Daoy (cell line): ENCODE measurements at regions not wholly inside any gene's neighbourhood (a gene's known extent, or its start where the extent isn't known, plus 50 kb on each side); places are given as distances from the start of the nearest gene placed in this dataset.
"Not testable (repeated sequence)": the region's sequence is repeated elsewhere in the genome, so short reads cannot be mapped to it uniquely, and the experiment has no call there.

Experiments used
- DNase-seq: peaks from one replicate; pipeline ENCODE4 v3.0.0-alpha.2; 2015; ENCODE audit warnings: low read depth

DNA sequence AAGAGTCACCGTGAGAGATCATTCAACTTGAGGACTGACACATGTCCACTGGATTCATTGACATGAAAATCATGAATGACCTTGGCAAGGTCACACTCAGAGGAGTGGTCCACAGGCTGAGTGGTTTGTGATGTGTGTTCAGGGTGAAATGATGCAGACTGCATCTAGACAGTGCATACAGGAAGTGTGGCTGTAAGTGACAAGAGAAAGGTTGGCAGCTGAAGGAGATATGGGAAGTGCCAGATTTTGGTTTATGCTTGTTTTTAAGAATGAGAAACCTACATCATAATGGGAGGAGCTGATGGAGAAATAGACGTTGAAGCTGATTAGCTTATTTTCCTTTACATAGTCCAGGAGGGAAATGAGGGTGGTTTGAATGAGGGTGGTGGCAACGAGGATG is 64.8 kb upstream of the VIPR2 start:
- no peak for DNase-seq

DNA sequence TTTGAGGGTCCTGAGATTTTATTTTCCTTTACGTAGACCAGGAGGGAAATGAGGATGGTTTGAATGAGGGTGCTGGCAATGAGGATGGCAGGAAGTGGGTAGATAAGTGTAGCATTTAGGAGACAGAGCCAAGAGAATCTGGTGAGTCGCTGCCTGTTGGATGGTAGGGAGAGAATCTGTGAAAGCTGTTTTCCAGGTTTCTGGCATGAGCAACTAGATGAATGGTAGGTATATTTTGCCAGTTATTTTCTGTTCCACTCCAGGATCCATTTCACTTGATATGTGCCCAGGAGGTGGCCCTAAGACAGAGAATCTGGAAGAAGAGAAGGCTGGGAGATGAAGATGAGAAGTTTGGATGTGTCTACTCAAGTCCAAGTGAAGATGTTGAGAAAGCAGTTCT is 63.3 kb upstream of the VIPR2 start:
- DNase-seq, result no peak

DNA sequence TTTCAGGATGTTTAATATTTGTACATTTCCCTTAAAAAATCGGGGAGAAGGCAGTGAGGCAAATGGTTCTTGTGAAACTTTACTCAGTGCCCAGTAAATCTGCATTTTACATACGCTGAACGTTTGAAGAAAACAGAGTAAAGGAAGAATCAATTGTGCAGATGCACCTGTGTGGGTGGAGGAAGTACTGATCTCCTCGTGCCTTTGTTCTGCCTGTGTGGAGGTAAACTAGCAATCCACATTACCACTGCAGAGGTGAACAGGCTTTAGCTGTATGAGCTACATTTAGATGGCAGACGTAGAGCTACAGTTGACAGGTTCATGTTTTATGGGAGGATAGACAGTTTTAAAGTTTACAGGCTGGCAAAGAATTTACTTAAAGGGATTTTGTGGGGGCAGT is 62.7 kb upstream of the VIPR2 start:
- no peak for DNase-seq

DNA sequence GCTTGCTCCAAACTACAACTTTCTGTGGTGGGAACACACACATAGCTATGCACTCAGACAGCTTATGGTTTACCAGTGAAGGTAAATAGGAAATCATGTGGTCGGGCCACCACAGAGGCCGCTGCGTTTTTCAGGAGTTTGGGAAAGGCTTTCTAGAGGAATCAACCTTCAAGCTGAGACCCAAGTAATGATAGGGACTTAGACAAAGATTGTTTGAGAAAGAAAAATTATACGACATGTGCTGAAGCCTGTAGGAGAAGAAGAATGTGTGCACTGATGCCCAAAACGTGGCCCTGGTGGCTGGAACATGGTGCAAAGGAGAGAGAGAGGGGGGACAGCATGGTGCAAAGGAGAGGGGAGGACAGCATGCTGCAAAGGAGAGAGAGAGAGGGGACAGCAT is 61.2 kb upstream of the VIPR2 start:
- DNase-seq, result no peak

DNA sequence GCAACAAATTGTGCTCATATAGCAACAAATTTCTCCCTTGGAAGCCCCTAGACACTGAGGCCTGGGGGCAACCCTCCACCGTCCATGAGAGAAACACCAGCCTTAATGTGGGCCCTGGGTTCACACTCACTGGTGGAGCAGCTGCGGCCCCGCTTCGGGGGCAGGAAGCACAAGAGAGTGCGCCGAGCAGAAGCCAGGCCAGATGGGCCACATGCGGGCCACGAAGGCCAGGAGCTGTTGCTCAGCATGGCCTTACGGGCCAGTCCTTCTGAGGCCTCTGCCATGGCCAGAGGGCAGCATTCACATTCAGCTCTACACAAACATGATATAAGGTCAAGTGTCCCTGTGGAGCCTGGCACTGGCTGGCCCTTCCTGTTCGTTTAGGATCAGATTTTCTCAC is 60.0 kb upstream of the VIPR2 start:
- DNase-seq, result no peak

DNA sequence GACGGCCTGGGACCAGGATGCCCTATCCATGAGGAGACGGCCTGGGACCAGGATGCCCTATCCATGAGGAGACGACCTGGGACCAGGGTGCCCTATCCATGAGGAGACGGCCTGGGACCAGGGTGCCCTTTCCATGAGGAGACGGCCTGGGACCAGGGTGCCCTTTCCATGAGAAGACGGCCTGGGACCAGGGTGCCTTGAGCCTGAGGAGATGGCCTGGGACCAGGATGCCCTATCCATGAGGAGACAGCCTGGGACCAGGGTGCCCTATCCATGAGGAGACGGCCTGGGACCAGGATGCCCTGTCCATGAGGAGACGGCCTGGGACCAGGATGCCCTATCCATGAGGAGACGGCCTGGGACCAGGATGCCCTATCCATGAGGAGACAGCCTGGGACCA is 58.6 kb upstream of the VIPR2 start:
- DNase-seq, result not testable (repeated sequence)

DNA sequence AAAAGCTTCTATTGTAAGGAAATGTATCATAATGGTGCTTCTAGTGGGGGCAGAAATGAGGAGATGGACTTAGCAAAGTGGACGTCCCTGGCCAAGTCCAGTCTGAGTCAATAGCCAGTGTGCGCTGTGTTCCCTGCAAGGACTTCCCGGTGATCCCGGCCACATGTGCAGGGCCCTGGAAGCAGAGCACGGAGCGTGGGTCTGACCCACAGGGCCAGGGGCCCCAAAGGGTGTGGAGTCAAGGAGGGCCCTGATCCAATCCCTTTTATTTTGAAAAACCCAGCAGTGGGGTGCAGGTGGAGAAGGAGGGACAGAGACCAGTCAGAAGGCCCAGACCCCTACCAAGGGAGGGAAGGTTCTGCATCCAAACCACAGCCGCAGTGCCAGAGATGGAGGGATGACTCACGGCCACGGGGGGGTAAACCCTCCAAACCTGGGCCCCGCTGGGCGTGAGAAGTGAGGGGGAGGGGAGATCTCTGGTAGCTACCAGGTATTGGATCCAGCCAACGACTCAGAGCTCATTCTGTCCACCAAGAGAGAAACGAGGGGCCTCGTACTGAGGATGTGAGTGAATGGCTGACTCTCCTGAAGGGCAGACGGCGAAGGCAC is 57.2 kb upstream of the VIPR2 start:
- DNase-seq, result peak; percentile 81

DNA sequence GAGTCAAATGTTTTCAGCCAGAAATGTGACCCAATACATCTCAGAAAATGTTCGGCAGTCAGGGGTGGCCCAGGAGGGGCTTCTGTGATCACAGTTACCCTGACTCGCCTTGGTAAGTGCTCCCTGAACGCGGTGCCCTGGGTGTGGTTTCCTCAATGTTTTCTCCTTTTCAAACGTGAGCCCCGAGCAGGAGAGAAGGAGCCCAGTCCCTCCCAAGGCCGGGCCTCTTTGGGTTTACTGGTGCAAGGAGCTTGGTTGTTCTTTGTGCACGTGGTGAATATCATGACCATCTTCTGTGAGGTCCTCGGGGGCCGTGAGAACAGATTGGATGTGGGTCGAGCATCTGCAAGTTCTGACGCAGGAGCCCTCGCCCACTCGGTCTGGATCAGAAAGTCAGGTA is 55.8 kb upstream of the VIPR2 start:
- DNase-seq, result no peak

DNA sequence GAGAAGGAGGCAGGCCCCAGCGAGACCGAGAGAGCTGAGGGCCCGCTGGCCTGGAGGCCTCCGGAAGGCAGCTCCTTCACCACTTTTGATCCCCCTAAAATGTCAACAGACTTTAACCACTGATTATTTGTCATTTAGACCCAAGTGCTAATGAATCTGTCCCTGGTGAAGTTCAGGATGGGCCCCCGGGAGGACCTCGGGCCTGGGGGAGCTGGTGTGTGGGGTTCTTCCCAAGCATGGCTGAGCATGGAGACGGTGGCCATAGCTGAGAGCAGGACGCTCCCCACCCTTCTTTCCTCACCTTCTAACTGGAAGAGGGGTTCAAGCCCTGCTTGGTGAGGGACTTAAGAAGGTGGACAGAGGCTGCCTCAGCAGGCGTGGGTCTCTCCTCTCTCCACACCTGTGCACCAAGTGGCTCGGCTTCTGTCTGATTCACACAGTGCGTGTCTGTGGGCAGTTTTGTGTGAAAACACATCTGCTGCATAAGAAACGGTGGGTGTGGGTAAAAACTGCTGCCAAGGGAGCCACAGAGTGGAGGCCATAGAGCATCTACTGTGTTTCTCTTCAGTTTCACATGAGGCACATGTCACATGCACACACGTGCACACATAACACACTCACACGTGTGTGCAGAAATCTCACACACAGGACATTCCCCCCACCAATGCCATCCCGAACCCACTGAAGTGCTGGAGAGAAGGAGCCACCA is 53.5 kb upstream of the VIPR2 start:
- DNase-seq, result no peak

DNA sequence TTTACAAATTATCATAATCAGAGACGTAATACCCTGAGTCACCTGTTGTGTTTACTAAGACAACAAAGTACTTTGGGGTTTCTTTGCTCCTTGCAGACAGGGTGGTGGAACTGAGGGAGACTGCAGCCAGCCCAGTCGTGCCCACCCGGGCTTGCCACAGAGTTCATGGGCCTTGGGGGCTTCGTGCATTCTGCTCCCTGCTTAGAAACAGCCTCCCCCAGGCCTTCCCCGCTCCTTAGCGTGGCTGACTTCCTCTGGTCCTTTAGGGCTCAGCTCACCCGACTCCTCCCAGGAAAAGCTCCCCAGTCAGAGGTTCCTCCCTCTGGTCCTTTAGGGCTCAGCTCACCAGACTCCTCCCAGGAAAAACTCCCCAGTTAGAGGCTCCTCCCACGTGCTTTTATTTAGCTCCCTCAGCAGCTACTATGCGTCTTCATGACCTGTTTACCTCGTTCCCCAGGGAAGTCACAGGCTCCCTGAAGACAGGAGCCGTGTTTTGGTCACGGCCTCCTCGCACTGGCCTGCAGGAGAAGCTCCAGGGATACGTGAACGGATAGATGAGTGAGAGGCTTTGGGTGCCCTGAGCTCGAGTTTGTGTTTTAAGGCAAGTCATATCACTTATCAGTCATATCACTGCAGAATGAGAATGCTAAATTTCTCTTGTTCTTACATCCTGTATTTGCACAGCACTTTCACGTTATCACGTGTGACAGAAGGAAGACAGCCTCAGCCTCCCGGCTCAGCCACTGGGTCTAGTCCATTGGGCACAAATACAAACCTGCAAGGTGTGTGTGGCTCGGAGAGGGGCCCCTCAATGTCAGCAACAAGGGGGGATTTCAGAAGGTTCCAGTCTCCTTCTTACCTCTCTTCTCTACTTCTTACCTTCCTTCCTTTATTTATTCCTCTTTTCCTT is 52.7 kb upstream of the VIPR2 start:
- peak; percentile 69 for DNase-seq

DNA sequence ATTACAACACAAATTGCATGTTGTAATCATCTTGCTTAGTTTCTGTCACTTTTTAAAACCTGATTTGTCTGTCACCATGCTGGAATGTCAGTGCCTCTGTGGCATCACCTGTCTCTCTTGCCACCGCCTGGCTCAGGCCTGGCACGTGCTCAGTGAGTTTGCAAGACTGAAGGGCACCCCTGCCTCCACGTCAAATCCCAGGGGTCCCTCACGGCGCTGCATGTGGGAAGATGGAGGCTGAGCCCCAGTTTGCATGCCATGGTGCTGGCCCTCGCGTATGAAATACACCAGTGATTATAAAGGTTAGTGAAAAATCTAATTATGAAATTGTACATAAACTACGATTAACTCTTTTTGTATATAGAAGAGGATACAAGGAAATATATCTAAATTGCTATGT is 51.9 kb upstream of the VIPR2 start:
- no peak for DNase-seq

DNA sequence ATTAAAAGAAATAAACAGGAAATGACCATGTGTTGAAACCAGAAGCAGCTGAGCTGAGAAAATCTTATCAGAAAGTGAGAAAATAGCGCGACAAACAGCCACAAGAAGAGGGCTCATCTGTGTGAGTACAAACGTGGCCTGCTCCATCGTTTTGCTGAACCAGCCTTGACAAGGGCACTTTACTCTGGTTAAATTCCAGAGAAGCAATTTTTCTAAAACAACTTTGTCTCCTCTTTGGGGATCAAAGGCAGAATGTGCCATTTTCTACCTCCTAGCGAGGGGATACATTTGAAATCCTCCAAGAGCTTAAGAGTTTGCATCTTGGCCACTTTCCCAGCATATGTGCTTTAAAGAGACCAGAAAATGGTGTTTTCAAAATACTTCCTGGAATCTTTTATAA is 51.3 kb upstream of the VIPR2 start:
- DNase-seq, result no peak
